Astrocyte (in vitro differentiated cells and primary cell): ENCODE measurements at regions not wholly inside any gene's neighbourhood (a gene's known extent, or its start where the extent isn't known, plus 50 kb on each side); places are given as distances from the start of the nearest gene placed in this dataset.

Experiments used
- DNase-seq: peaks from one replicate; pipeline ENCODE4 v3.0.0-alpha.2; 2010; ENCODE audit warnings: low read depth
- FAIRE-seq: peaks from 2 replicates; lab custom pipeline; 2011; peaks lifted over from hg19 to GRCh38; lab: Jason Lieb, UNC
- H2AFZ ChIP-seq: 2 replicates; pipeline ENCODE4 v1.6.0; 2012; ENCODE audit warnings: low read depth, low read length, inconsistent platforms
- H3K27ac ChIP-seq: 2 replicates; pipeline ENCODE4 v1.5.1; 2011; ENCODE audit warnings: low read depth, low read length, inconsistent platforms
- H3K27me3 ChIP-seq: 2 replicates; pipeline ENCODE4 v1.6.0; 2011; ENCODE audit warnings: low read length, inconsistent platforms; ENCODE audit not compliant: insufficient read depth
- H3K36me3 ChIP-seq: 2 replicates; pipeline ENCODE4 v1.5.1; 2011; ENCODE audit warnings: low read length, inconsistent platforms; ENCODE audit not compliant: insufficient read depth
- H3K4me1 ChIP-seq: 2 replicates; pipeline ENCODE4 v1.5.1; 2011; ENCODE audit warnings: low read length, inconsistent platforms; ENCODE audit not compliant: insufficient read depth
- H3K4me2 ChIP-seq: 2 replicates; pipeline ENCODE4 v1.6.0; 2012; ENCODE audit warnings: low read length, inconsistent platforms
- H3K4me3 ChIP-seq: 2 replicates; pipeline ENCODE4 v1.5.1; 2011; ENCODE audit warnings: low read depth, mild to moderate bottlenecking, low read length, inconsistent platforms; ENCODE audit not compliant: insufficient read depth
- H3K79me2 ChIP-seq: 2 replicates; pipeline ENCODE4 v1.6.0; 2012; ENCODE audit warnings: mild to moderate bottlenecking, low read length, inconsistent platforms; ENCODE audit not compliant: insufficient read depth
- H3K9ac ChIP-seq: 2 replicates; pipeline ENCODE4 v1.6.0; 2012; ENCODE audit warnings: mild to moderate bottlenecking, low read length, inconsistent platforms
- H3K9me3 ChIP-seq: 2 replicates; pipeline ENCODE4 v1.5.1; 2012; ENCODE audit warnings: low read depth, mild to moderate bottlenecking, low read length, inconsistent platforms; ENCODE audit not compliant: insufficient read depth
- H4K20me1 ChIP-seq: 2 replicates; pipeline ENCODE4 v1.6.0; 2012; ENCODE audit warnings: low read length, inconsistent platforms; ENCODE audit not compliant: insufficient read depth
- H3K27ac Mint-ChIP-seq: one replicate; pipeline ENCODE4 v1.8.0; 2021; ENCODE audit warnings: mild to moderate bottlenecking, mixed read lengths; ENCODE audit not compliant: unreplicated experiment
- H3K27me3 Mint-ChIP-seq: one replicate; pipeline ENCODE4 v1.8.0; 2021; ENCODE audit warnings: low read depth, mixed read lengths; ENCODE audit not compliant: unreplicated experiment
- H3K36me3 Mint-ChIP-seq: one replicate; pipeline ENCODE4 v1.8.0; 2021; ENCODE audit warnings: low read depth, mixed read lengths; ENCODE audit not compliant: unreplicated experiment
- H3K4me1 Mint-ChIP-seq: one replicate; pipeline ENCODE4 v1.8.0; 2021; ENCODE audit warnings: low read depth, mixed read lengths; ENCODE audit not compliant: unreplicated experiment
- H3K4me3 Mint-ChIP-seq: one replicate; pipeline ENCODE4 v1.8.0; 2021; ENCODE audit warnings: mild to moderate bottlenecking, moderate library complexity, mixed read lengths; ENCODE audit not compliant: unreplicated experiment
- H3K9me3 Mint-ChIP-seq: one replicate; pipeline ENCODE4 v1.8.0; 2021; ENCODE audit warnings: mild to moderate bottlenecking, mixed read lengths; ENCODE audit not compliant: unreplicated experiment
- EZH2 ChIP-seq: IDR thresholded peaks from 2 replicates; pipeline ENCODE4 v1.6.1; 2012; ENCODE audit warnings: mild to moderate bottlenecking, low read length, inconsistent platforms; ENCODE audit not compliant: insufficient read depth
- TF ChIP-seq, protein P1 (sequence below): IDR thresholded peaks from 2 replicates; pipeline ENCODE4 v1.5.1; 2011; ENCODE audit warnings: low read depth, mild to moderate bottlenecking, inconsistent platforms, low read length, moderate library complexity; ENCODE audit not compliant: insufficient read depth

DNA sequence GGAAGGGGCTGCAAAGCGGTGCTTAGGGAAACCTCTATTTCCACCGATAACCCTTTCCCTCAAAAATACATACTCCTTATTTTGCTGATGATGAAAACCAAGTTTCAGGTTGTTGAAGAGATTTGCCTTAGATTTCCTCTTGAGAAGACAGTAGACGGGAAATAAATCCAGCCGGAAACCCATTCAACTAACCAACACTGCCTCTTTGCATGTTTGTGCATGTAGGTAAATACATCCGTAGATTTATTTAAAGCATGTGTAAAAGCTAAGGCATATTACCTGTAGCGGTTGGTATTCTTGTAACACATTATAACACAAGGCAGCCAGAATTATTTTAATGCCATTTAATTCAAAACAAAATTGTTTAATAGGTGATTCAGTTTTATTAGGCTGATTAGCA is 136.3 kb upstream of the SLC22A23 start:
- H3K9ac ChIP-seq: no peak overlapping the region
- Mint-ChIP-seq H3K36me3 (no peaks in the 10 kb centered on the region), H3K27me3 (peaks cover 13% of the 10 kb centered on the region), H3K4me3 (no peak overlapping the region), H3K27ac (no peak overlapping the region), H3K4me1 (peaks cover 3% of the 10 kb centered on the region), H3K9me3 (no peaks in the 10 kb centered on the region)
- H3K4me2 ChIP-seq: no peak overlapping the region
- FAIRE-seq: no peak
- H3K27me3 ChIP-seq: no peaks in the 10 kb centered on the region
- no peaks in the 10 kb centered on the region for H3K36me3 ChIP-seq
- H3K79me2 ChIP-seq: no peaks in the 10 kb centered on the region
- no peak for DNase-seq
- no peak overlapping the region for H3K4me3 ChIP-seq
- no peak overlapping the region for H2AFZ ChIP-seq
- no peaks in the 10 kb centered on the region for H4K20me1 ChIP-seq
- no peaks in the 10 kb centered on the region for H3K9me3 ChIP-seq
- TF ChIP-seq, protein P1, sequence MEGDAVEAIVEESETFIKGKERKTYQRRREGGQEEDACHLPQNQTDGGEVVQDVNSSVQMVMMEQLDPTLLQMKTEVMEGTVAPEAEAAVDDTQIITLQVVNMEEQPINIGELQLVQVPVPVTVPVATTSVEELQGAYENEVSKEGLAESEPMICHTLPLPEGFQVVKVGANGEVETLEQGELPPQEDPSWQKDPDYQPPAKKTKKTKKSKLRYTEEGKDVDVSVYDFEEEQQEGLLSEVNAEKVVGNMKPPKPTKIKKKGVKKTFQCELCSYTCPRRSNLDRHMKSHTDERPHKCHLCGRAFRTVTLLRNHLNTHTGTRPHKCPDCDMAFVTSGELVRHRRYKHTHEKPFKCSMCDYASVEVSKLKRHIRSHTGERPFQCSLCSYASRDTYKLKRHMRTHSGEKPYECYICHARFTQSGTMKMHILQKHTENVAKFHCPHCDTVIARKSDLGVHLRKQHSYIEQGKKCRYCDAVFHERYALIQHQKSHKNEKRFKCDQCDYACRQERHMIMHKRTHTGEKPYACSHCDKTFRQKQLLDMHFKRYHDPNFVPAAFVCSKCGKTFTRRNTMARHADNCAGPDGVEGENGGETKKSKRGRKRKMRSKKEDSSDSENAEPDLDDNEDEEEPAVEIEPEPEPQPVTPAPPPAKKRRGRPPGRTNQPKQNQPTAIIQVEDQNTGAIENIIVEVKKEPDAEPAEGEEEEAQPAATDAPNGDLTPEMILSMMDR: no peak
- no peak for TF ChIP-seq EZH2
- H3K27ac ChIP-seq: peak overlapping the region; percentile 78
- peaks cover 15% of the 10 kb centered on the region for H3K4me1 ChIP-seq

DNA sequence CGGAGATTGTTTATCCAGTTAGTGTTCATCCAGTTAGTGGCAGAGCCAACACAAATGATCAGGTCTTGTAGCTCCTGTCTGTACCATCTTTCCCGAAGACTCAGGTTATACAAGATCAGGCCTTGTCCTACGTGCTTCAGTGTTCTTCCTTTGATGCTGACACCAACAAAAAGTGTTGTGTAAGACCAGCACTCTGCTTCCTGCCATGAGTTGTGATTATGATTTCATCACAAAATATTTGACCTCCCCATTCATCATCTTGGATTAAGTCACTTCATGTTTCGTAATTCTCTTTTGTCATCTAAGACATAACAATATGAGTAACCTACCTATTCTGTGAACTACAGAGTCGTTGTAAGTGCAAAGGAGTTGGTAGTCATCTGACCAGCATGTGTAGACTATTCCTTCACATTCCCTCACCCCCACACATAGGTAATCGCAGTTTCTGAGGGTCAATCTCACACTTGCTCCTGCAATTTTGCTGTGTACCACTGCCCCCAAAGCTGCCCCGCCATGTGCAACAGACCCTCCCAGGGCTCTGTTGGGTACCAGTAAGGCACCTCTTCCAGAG is 135.6 kb upstream of the SLC22A23 start:
- H3K4me2 ChIP-seq: peak overlapping the region; percentile 37
- peak; percentile 94 for DNase-seq
- H3K27ac Mint-ChIP-seq: no peak overlapping the region

DNA sequence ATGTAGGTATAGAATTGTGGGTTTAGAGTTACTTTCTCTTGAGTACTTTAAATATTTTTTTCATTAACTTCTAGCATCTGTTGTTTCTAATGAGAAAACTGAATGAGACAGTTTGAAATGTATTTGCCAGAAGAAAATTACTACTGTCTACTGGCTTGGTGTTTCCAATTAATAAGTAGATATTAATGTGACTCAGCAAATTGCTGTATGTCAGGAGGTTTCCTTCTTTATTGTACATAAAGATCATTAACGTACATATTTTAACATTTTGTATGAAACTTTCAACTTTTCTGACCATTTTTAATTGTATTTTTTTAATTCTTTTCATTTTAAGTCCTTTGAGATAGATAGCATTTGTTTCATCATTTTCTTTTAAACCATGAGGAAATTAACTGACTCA is 135.1 kb upstream of the SLC22A23 start:
- no peak overlapping the region for H3K4me3 Mint-ChIP-seq
- peaks cover 7% of the 10 kb centered on the region for H3K9me3 Mint-ChIP-seq
- Histone ChIP-seq H3K9me3 (no peaks in the 10 kb centered on the region), H3K27ac (peak overlapping the region; percentile 78), H2AFZ (peak overlapping the region; percentile 33), H3K79me2 (no peaks in the 10 kb centered on the region), H3K4me3 (no peak overlapping the region), H3K36me3 (no peaks in the 10 kb centered on the region), H3K9ac (peak overlapping the region; percentile 0), H4K20me1 (no peaks in the 10 kb centered on the region), H3K4me2 (peak overlapping the region; percentile 37), H3K27me3 (no peaks in the 10 kb centered on the region), H3K4me1 (peaks cover 15% of the 10 kb centered on the region)
- no peak for TF ChIP-seq EZH2
- TF ChIP-seq, protein P1: no peak
- no peak overlapping the region for H3K27ac Mint-ChIP-seq
- H3K4me1 Mint-ChIP-seq: peaks cover 3% of the 10 kb centered on the region
- FAIRE-seq (no peak), DNase-seq (no peak)
- H3K36me3 Mint-ChIP-seq: no peaks in the 10 kb centered on the region
- H3K27me3 Mint-ChIP-seq: peaks cover 5% of the 10 kb centered on the region

More for the DNA sequence above, 135.6 kb upstream of the SLC22A23 start:
- H3K9me3 ChIP-seq: no peaks in the 10 kb centered on the region
- H3K36me3 ChIP-seq: no peaks in the 10 kb centered on the region
- peak overlapping the region; percentile 78 for H3K27ac ChIP-seq
- peaks cover 15% of the 10 kb centered on the region for H3K4me1 ChIP-seq
- H3K9ac ChIP-seq: peak overlapping the region; percentile 0
- TF ChIP-seq EZH2: no peak
- TF ChIP-seq, protein P1: no peak
- Mint-ChIP-seq H3K27me3 (peaks cover 8% of the 10 kb centered on the region), H3K4me1 (peaks cover 3% of the 10 kb centered on the region), H3K9me3 (peaks cover 6% of the 10 kb centered on the region), H3K4me3 (no peak overlapping the region), H3K36me3 (no peaks in the 10 kb centered on the region)
- peak; percentile 99 for FAIRE-seq
- H2AFZ ChIP-seq: peak overlapping the region; percentile 33
- no peaks in the 10 kb centered on the region for H3K27me3 ChIP-seq
- no peak overlapping the region for H3K4me3 ChIP-seq
- H3K79me2 ChIP-seq: no peaks in the 10 kb centered on the region
- H4K20me1 ChIP-seq: no peaks in the 10 kb centered on the region
